HCT116 (cell line): ENCODE measurements at regions not wholly inside any gene's neighbourhood (a gene's known extent, or its start where the extent isn't known, plus 50 kb on each side); places are given as distances from the start of the nearest gene placed in this dataset.

Experiments used
- ATAC-seq: fragments of 200-7000 bp; cut with Tn5 transposase; 2 replicates; pipeline ENCODE4 v1.9.1; 2020; ENCODE audit warnings: mild to moderate bottlenecking, moderate library complexity
- BruUV-seq: library from RNA; stranded (reverse); fragments of 400-500 nt; replicated peaks from 2 replicates; lab custom pipeline; 2021; lab: Mats Ljungman, UMichigan
- CTCF ChIA-PET: fragments of 300-600 bp; sonication (Branson Sonifier 250); formaldehyde crosslinking; loops from one replicate; lab custom pipeline; 2021; ENCODE audit warnings: antibody characterized with exemption; lab: Charles Lee
- POLR2A ChIA-PET: fragments of 300-600, 350-600 bp; sonication (Branson Sonifier 250); formaldehyde crosslinking; loops from one replicate; lab custom pipeline; 2021; ENCODE audit warnings: antibody characterized with exemption; lab: Charles Lee
- RAD21 ChIA-PET, 2 experiments: fragments of 300-600 bp; sonication (Branson Sonifier 250); formaldehyde crosslinking; loops; one replicate each; lab custom pipeline; 2023; ENCODE audit warnings: low total read pairs in 2 of 2; ENCODE audit not compliant: uncharacterized antibody in 2 of 2, unreplicated experiment in 2 of 2, low non-redundant PET in 1 of 2; lab: Charles Lee
- DNase-seq: peaks from one replicate; pipeline ENCODE4 v3.0.0-alpha.2; 2010; ENCODE audit warnings: low read depth, low spot score
- H2AFZ ChIP-seq: fragments of 200-600 bp; shearing (Covaris generic), sonication (generic); 2 replicates; pipeline ENCODE4 v1.6.1; 2017; ENCODE audit warnings: low read depth, mixed run types, mixed read lengths, antibody characterized with exemption, low read length; ENCODE audit not compliant: poor library complexity, severe bottlenecking
- H3K27ac ChIP-seq: 2 replicates; pipeline ENCODE4 v1.5.1; 2012; ENCODE audit warnings: low read depth, low read length
- H3K27me3 ChIP-seq: fragments of 200-600 bp; sonication (generic); 2 replicates; pipeline ENCODE4 v1.6.1; 2016; ENCODE audit warnings: mixed run types, low read length, mixed read lengths; ENCODE audit not compliant: insufficient read depth
- H3K36me3 ChIP-seq, 2 experiments: fragments of 200-500 bp in 1 of 2; fragments of 200-600 bp in 1 of 2; sonication (Bioruptor generic) in 1 of 2; sonication (generic) in 1 of 2; 2 replicates each; pipeline versions ENCODE4 v1.5.1 to v1.6.1; 2014 to 2016; ENCODE audit warnings: low read length in 2 of 2, inconsistent platforms in 1 of 2, mixed read lengths in 1 of 2, mixed run types in 1 of 2; ENCODE audit not compliant: insufficient read depth in 2 of 2, control insufficient read depth in 1 of 2
- H3K4me1 ChIP-seq, 2 experiments: fragments of 200-600 bp in 1 of 2; sonication (generic) in 1 of 2; 2 replicates each; pipeline versions ENCODE4 v1.5.1 to v1.6.1; 2012 to 2017; ENCODE audit warnings: low read length in 2 of 2, inconsistent platforms in 1 of 2, mild to moderate bottlenecking in 1 of 2, mixed read lengths in 1 of 2, mixed run types in 1 of 2, moderate library complexity in 1 of 2; ENCODE audit not compliant: insufficient read depth in 2 of 2, control insufficient read depth in 1 of 2
- H3K4me2 ChIP-seq: fragments of 200-600 bp; sonication (generic); 2 replicates; pipeline ENCODE4 v1.6.1; 2017; ENCODE audit warnings: mixed run types, low read length, mixed read lengths
- H3K4me3 ChIP-seq, 2 experiments: fragments of 200-600 bp in 1 of 2; sonication (generic) in 1 of 2; replicated peaks in 1 of 2; 2 replicates each; pipeline ENCODE4 v1.5.1; 2011 to 2016; ENCODE audit warnings: low read length in 2 of 2, control low read depth in 1 of 2, low read depth in 1 of 2, mild to moderate bottlenecking in 1 of 2, mixed read lengths in 1 of 2, mixed run types in 1 of 2
- H3K79me2 ChIP-seq: fragments of 200-600 bp; sonication (generic); 2 replicates; pipeline ENCODE4 v1.6.1; 2017; ENCODE audit warnings: mild to moderate bottlenecking, mixed run types, low read length, moderate library complexity, mixed read lengths; ENCODE audit not compliant: insufficient read depth
- H3K9ac ChIP-seq: fragments of 200-600 bp; sonication (generic); 2 replicates; pipeline ENCODE4 v1.6.1; 2016; ENCODE audit warnings: low read length, mixed read lengths
- H3K9me2 ChIP-seq: fragments of 200-600 bp; sonication (generic), shearing (Covaris generic); 2 replicates; pipeline ENCODE4 v1.6.1; 2017; ENCODE audit warnings: mixed run types, mild to moderate bottlenecking, moderate library complexity; ENCODE audit not compliant: insufficient read depth
- H3K9me3 ChIP-seq, 2 experiments: fragments of 200-500 bp in 1 of 2; fragments of 200-600 bp in 1 of 2; sonication (Bioruptor generic) in 1 of 2; sonication (generic) in 1 of 2; 2 replicates each; pipeline ENCODE4 v1.6.1; 2014 to 2017; ENCODE audit warnings: low read length in 2 of 2, mixed read lengths in 2 of 2, inconsistent platforms in 1 of 2, low read depth in 1 of 2, mild to moderate bottlenecking in 1 of 2, mixed run types in 1 of 2, moderate library complexity in 1 of 2; ENCODE audit not compliant: control insufficient read depth in 1 of 2, insufficient read depth in 1 of 2
- H4K20me1 ChIP-seq: fragments of 200-600 bp; sonication (generic), shearing (Covaris generic); 2 replicates; pipeline ENCODE4 v1.6.1; 2017; ENCODE audit warnings: mixed run types, mild to moderate bottlenecking, moderate library complexity; ENCODE audit not compliant: insufficient read depth
- JUND ChIP-seq: IDR thresholded peaks from 2 replicates; pipeline ENCODE4 v1.6.1; 2012
- POLR2AphosphoS5 ChIP-seq: IDR thresholded peaks from 2 replicates; pipeline ENCODE4 v1.6.1; 2011; ENCODE audit warnings: mild to moderate bottlenecking, low read depth, low read length, moderate library complexity
- SP1 ChIP-seq: IDR thresholded peaks from 2 replicates; pipeline ENCODE4 v1.6.1; 2012; ENCODE audit warnings: low read depth
- ZNF274 ChIP-seq: fragments of 200-500 bp; sonication (Bioruptor generic); IDR thresholded peaks from 2 replicates; pipeline ENCODE4 v1.6.1; 2014; ENCODE audit warnings: mild to moderate bottlenecking, low read depth, low read length, inconsistent platforms
- intact Hi-C: fragments of 100-400 bp; cut with micrococcal nuclease; formaldehyde crosslinking; loops from 2 replicates; pipeline ENCODE4 v1.10.0; 2022
- TF ChIP-seq, protein P1 (sequence below), 3 experiments: fragments of 200-600 bp in 1 of 3; sonication (generic) in 1 of 3; IDR thresholded peaks in 2 of 3; conservative IDR thresholded peaks in 1 of 3; 2 replicates each; pipeline ENCODE4 v1.5.1; 2012 to 2017; ENCODE audit warnings: low read depth in 2 of 3, low read length in 2 of 3, antibody characterized with exemption in 1 of 3, borderline replicate concordance in 1 of 3, control low read depth in 1 of 3, mild to moderate bottlenecking in 1 of 3, mixed read lengths in 1 of 3, mixed run types in 1 of 3, moderate library complexity in 1 of 3; ENCODE audit not compliant: insufficient read depth in 1 of 3
- TF ChIP-seq, protein P2 (sequence below): IDR thresholded peaks from 2 replicates; pipeline ENCODE4 v1.6.1; 2011; ENCODE audit warnings: mild to moderate bottlenecking, low read length, moderate library complexity; ENCODE audit not compliant: insufficient replicate concordance; ENCODE audit errors: extremely low read depth

DNA sequence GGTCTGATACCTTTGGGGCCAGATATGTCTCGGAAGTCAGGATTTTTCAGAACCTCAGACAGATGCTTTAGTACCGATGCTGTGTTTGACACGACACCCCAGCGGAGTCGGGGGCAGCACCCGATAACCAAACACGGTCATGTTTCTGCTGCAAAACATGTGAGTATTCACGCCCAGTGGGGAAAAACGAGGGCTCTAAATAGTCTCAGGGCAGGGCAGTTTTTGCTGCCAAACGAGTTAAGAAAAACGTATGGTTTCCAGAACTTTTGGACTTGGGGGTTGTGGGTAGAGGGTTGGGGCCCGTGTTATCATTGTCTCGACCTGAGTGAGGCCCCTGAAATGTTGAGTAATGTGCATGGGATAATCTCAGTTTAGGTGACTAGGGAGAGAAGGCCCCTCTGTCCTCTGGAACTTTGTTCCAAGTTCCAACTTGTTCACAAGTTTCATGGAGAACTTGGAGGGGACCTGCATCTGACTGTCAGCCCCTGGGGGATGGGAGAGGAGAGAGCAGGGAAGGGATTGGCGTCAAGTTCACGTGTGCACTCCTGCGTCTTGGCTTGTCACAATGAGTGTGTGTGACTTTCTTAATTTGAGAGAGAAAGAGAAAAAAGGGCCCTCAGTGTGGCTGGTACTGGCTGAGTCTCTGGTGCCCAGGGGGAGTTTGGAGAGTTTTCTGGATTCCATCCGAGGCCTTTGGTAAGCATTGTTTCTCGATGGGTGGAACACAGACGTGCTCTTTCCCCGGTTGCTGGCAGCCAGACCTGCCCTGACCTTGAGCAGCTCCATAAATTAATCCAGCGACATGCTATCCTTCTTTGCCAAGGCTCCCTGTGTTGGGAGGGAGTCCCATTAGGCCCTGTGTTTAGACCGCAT lies 83.9 kb upstream of the CIBAR2 start:
- H3K9me2 ChIP-seq = no peaks in the 10 kb centered on the region
- H3K4me2 ChIP-seq = no peak overlapping the region
- H3K36me3 ChIP-seq = no peaks in the 10 kb centered on the region
- ChIA-PET POLR2A (no interaction called here), CTCF (no interaction called here), RAD21 (no interaction called here)
- H3K9ac ChIP-seq = no peak overlapping the region
- no peaks in the 10 kb centered on the region for H4K20me1 ChIP-seq
- no peak overlapping the region for H3K27ac ChIP-seq
- H3K4me1 ChIP-seq = peaks cover 29 to 37% of the 10 kb centered on the region in 2 experiments
- ATAC-seq = no peak
- H3K4me3 ChIP-seq = no peak overlapping the region
- DNase-seq = no peak
- no peaks in the 10 kb centered on the region for H3K27me3 ChIP-seq
- H2AFZ ChIP-seq = no peak overlapping the region
- TF ChIP-seq SP1 = no peak
- TF ChIP-seq, protein P1, sequence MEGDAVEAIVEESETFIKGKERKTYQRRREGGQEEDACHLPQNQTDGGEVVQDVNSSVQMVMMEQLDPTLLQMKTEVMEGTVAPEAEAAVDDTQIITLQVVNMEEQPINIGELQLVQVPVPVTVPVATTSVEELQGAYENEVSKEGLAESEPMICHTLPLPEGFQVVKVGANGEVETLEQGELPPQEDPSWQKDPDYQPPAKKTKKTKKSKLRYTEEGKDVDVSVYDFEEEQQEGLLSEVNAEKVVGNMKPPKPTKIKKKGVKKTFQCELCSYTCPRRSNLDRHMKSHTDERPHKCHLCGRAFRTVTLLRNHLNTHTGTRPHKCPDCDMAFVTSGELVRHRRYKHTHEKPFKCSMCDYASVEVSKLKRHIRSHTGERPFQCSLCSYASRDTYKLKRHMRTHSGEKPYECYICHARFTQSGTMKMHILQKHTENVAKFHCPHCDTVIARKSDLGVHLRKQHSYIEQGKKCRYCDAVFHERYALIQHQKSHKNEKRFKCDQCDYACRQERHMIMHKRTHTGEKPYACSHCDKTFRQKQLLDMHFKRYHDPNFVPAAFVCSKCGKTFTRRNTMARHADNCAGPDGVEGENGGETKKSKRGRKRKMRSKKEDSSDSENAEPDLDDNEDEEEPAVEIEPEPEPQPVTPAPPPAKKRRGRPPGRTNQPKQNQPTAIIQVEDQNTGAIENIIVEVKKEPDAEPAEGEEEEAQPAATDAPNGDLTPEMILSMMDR (IDR thresholded peaks at IDR 0.05 in 2 of 3, conservative IDR thresholded peaks at IDR 0.05 in 1 of 3; ENCODE audit: borderline replicate concordance in 1 of 3, insufficient read depth in 1 of 3, low read depth in 2 of 3, low read length in 2 of 3) = no peak
- TF ChIP-seq JUND = no peak
- TF ChIP-seq POLR2AphosphoS5 = no peak
- TF ChIP-seq ZNF274 = no peak
- TF ChIP-seq, protein P2, sequence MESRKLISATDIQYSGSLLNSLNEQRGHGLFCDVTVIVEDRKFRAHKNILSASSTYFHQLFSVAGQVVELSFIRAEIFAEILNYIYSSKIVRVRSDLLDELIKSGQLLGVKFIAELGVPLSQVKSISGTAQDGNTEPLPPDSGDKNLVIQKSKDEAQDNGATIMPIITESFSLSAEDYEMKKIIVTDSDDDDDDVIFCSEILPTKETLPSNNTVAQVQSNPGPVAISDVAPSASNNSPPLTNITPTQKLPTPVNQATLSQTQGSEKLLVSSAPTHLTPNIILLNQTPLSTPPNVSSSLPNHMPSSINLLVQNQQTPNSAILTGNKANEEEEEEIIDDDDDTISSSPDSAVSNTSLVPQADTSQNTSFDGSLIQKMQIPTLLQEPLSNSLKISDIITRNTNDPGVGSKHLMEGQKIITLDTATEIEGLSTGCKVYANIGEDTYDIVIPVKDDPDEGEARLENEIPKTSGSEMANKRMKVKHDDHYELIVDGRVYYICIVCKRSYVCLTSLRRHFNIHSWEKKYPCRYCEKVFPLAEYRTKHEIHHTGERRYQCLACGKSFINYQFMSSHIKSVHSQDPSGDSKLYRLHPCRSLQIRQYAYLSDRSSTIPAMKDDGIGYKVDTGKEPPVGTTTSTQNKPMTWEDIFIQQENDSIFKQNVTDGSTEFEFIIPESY = no peak
- intact Hi-C loops = no loop called here
- no peaks in the 10 kb centered on the region for H3K9me3 ChIP-seq
- peaks cover 7% of the 10 kb centered on the region; the same call in 1 of the 2 replicates for H3K79me2 ChIP-seq
- no TSS peak for BruUV-seq
